ENCODE measurements at regions not wholly inside any gene's neighbourhood (a gene's known extent, or its start where the extent isn't known, plus 50 kb on each side); places are given as distances from the start of the nearest gene placed in this dataset.
"Not testable (repeated sequence)": the region's sequence is repeated elsewhere in the genome, so short reads cannot be mapped to it uniquely, and the experiment has no call there.

DNA sequence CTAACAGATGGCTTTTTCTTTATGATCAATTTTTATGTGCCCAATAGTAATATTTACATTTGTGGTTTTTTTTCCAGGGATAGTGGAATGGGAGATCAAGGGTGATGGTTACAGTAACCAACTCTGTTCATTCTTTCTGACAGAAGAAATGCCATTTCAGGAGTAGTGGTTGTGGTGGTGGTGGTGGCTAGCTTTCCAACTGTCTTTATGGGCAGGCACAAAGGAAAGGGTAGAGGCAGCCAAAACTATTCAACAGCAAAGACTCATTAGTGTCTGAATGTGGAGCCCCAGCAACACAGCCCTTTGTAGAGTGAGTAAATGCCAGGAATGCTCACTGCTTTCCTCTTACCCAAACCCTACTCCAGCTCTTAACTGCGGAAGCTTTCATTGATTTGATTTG is 227.7 kb downstream of the RND3 start:
- DNase-seq: no peak

DNA sequence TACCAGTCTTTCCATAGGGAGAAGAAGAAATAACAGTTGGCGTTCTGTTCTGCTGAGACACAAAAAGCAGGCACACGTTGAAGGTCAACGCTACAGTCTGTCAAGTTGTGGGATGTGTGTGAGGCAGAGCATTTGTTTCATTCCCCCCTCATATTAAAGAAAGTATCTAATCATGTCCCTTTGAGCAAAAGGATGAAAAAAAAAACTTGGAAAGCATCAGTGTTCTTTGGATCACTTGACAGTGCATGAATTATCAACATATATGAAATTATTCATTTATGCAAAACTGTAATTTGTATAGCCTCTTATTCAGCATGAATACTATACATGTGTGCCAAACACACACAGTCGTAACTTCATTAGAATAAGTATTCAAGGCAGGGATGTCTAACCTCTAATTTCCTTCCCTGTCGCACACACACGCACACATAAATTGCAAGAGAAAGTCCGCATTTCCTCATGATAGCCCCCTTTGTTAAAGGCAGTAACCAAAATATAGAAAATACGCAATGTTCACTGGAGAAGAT is 228.6 kb downstream of the RND3 start:
- DNase-seq: no peak

DNA sequence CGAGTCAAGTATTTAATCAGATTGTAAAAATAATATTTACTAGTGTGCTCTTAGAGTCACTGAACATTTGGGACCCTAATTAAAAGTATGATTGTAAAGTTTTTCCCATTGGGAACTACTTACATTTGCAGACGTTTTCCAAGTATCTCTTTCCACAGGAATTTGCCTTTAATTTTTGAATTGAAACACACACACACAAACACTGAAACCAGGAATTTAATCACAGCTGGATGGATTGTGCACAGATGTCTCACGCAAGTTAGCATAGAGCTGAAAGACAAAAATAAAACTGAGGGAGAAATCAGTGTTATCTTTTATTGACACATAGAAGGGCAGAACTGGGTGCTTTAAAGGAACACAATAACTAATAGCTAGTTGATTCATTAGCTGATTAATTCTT is 230.7 kb downstream of the RND3 start:
- no peak for DNase-seq

DNA sequence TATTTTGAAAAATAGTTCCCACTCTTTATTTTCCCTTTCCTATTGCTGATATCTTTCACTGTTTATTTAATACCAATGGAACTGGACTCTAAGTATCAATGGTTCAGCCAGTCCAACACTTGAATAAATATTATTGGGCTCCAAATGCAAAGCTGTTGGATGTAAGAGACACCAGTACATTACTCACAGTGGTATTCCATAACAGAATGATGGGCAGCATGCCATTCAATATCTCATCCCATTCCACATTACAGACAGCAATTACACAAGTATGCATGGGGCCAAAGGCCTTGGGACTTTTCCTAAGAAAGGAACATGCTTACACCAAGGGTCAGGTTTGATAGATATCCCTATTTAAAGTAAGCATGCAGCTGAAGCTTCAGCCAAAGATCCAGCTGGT is 231.9 kb downstream of the RND3 start:
- no peak for DNase-seq

DNA sequence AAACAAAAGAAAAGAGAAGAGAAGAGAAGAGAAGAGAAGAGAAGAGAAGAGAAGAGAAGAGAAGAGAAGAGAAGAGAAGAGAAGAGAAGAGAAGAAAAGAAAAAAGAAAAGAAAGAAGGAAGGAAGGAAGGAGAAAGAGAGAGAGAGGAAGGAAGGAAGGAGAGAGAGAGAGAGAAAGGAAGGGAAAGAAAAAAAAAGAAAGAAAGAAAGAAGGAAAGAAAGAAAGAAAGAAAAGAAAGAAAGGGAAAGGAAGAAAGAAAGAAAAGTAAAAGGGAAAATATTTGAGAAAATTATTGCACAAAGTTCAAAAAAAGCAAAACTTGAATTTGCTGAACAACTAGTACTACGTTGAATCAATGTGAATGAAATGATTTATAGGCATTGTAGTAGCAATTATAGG is 237.7 kb downstream of the RND3 start:
- not testable (repeated sequence) for DNase-seq

DNA sequence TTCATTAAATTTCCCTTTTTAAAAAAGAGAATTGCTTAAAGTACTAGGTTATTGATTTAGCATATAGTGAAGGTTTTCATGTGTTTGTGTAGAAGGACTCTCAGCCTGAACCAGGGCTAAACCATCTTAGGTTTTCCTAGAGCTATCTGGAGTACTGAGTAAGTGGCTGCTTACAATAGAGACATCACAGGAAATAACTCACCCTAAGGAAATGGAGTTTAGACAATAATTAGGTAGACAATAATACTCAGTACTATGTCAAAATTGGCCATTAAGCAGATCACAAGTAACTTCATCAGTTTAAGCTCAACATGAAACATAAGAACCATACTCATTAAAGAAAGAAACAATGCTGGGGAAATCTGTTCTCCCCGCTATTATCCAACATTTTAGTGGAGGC is 240.0 kb downstream of the RND3 start:
- no peak for DNase-seq

DNA sequence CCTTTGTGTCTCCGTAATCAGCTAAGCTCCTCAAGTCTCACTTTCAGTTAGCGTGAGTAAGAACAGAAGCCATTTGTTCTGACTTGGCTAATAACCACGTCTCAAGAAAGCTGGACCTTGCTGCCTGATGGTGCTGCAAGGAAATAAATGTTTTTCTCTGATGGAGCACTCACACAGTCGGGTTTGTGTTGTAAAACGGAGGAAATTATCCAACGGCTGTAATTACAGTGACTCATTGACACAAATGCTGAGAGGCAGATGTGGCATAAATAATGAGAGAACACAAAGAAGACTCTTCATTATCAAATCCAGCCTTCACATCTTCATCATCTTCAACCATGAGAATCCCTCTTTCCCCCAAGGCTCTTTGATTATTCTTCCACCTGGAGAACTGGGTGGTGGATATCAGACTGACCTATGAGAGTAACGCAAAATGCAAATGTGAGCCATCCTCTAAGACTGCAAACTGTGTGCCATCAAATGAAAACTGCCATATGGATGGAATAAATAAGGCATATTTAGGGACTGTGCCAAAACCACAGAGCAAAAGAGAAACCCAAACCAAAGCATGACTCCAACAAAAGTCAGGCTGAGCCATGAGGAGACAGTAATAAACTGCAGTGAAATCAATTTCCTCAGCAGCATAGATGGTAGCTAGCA is 252.6 kb downstream of the RND3 start:
- no peak for DNase-seq

DNA sequence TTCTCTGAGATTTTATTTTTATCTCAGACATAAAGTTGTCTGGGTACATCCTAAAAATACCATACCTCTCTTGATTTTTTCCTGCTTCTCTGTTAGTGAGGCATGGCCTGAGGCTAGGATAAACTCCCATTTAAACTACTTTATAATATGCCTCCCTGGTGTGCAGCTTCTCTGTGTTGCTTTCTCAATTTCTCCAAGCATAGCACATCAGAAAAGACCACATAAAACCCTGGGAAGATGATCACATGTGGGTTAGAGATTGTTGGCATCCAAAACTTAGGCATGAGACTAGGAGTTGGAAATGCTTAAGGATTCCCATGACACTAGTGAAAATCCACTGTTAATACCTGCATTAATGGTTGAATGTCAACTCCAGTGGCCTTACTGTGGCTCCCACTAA is 254.6 kb downstream of the RND3 start:
- no peak for DNase-seq

DNA sequence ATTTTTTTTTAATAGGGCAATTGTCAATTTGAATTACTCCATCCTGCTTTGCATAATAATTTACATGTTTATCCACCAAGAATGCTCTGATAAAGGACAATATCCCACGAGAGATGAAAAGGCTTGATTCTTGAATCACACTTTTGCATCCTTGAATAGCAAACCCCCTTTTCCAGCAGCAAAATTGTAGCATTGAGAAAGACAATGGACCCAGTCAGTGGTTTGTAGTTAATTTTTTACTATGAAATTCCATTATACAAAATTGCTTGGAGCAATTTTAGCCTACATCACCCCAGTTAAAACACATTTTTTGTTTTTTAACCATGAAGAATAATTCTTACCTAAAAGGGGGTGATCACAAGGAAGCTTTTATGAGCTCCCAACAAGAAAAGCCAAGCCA is 255.1 kb downstream of the RND3 start:
- DNase-seq: no peak

DNA sequence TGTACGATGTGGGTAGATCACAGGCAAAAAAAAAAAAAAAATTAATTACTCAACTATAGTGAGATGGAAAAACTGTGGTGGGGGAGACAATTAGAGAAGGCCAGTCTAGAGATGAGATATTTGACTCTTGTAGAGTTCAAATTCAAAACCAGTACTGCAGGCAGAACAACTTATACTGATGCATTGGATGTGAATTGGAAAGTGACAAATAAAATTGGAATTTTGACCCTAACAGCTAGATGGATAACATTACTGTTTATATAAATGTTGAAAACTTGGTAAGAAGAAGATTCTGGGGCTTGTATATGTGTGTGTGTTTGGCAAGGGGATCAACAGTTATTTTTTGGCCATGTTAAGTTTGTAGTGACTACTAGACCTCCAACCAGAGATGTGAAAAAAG is 256.9 kb downstream of the RND3 start:
- no peak for DNase-seq

DNA sequence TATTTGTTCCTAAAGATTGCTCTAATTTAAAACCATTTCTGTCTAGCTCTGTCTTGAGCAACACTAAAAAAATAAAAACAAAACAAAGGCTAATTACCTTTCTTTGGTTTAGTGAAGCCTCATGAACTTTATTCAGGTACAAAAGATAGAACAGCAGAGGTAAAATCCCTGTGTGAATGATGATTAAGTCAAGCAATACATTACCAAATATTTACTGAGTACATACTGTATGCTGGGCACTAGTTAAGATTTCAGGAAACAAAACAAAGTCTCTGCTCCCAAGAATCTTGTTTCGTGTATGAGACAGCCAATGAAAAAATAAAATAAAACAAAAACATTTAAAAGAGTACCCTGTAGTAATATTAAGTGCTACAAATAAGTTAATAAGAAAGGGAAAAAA is 257.5 kb downstream of the RND3 start:
- no peak for DNase-seq

DNA sequence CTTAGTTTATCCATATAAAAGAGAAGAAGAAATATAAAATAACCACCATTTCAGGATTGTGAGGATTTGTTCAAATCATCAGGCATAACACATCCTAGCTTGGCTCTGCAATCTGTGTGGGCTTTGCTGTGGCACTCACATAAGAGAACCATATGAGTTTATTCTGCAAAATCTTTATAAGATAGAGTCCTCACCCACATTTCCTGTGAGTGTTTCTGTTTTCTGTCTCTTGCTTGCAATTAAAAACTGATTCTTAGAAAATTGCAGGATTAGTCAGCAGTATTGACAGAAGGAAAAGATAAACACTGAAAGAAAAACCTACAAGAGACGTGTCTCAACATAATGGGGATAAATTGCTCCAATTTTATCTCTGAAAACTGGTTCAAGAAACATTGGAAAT is 258.5 kb downstream of the RND3 start:
- no peak for DNase-seq

DNA sequence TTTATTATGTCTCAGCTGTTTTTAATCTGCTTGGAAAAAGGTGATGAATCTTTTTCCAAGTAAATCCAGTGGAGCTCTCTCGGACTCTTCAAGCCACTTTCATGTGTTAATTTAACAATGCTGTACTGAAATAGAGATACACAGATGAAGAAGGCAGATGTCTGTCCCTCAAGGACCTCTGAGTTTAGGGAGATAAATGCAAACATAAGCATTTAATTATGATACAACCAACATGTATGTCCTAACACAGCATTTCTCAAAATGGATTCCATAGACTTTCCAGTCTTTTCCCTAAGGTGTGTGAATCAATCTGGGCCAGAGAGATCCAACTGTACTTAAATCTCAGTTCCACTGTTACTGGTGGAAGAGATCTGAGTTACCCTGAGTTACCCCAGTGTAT is 262.4 kb downstream of the RND3 start:
- no peak for DNase-seq

DNA sequence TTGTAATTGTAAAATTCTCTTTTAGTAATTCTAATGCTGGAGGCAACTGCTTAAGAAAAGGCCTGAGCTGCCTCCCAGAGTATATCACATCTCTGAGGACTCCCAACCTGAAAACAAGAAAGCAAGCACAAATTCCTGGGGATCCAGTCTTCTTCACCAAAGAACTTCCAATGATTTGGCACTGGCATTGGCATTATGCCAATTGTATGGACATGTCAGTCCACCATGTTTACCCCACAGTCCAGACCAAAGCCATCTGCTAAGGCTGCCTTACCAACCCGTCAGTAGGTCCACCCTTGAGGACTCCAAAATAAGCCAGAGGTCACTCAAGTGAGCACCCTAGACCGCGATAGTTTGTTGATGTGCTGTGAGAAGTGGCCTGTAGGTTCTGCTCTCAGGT is 263.1 kb downstream of the RND3 start:
- no peak for DNase-seq

DNA sequence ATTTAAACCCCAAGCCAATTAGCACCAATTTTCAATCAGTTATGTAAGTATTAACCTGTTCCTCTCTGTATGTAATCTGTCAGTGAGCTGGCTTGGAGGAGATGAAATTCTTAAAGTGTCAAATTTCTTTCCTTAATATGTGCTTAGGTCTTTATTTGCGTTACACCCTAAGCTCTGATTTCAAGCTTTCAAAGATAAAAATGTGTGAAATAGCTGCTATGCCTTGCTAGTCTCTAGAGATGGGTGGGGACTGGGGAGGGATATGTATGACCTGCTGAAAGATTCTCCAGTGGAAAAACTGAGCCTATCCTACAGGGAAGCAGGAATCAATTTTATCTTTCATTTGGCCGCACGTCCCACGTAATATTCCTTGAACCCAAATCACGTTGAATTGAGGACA is 264.5 kb downstream of the RND3 start:
- DNase-seq: no peak

DNA sequence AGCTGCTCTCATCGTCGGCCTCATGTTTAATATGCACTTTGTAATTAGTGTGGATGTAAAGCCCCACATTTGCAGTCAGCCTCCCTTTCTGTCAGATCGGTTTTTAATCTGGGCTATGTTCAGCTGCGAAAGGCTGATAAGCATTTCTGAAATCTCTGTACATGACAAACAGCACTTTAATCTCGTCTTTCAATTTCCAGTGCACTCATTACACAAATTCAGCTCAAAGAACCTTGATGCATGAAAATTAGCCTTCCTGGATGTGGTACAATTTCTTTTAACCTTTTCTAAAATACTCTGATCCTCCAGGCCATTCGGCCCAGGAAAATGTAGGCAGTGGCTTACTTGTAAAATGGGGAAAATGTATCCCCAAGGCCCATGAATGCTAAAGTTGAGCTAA is 265.1 kb downstream of the RND3 start:
- no peak for DNase-seq

DNA sequence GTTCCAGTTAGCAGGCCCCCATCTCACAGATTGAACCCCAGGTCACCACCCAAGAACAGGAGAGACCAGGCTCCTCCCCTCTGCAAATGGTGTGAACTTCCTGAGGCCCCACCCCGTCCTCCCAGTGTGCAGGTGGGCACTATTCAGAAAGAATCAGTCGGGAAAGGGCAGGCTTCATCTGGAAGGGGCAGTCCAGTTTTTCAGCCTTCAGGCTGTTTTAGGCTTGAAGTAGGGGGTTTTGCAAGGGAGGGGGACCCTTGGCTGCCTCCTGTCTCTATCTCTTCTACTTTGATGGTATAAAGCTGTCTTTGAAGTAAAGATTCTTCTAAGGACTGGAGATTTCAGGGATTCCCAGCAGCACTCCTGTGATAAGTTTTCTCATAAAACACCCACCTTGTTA is 267.6 kb downstream of the RND3 start:
- no peak for DNase-seq

DNA sequence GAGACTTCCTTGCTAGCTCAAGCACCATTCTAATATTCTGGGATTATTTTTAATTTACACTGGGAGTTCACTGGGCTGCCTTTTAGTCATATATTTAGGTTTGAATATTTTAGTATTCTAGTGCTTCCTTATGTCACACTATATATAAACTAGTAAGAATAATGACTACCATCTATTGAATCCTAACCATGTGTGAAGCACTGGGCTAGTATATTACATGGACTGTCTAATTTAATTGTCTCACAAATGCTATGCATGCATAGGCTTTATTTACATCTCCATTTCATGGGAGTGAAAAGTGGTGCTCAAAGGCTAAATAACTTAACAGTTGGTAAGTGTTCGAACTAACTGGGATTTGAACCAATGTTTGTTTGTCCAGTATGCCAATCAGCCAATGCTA is 272.4 kb downstream of the RND3 start:
- no peak for DNase-seq

DNA sequence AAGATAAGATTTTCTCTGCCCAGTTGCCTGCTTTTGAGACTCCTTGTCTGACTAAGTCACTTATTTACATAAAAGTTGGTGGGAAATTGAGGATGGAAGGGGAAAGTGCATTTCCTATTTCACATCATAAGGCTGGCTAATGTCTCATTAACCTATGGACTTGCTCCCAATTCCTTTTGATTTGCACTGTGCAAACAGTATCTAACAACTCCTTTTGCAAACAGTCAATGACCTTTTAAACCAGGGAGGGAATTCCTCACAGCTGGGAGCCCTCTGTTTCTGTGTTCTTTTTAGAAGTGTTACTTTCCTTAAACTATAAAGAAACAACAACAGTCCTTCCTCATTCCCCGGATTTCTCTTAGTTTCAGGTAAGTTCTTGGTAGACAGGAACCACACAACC is 272.8 kb downstream of the RND3 start:
- no peak for DNase-seq

DNA sequence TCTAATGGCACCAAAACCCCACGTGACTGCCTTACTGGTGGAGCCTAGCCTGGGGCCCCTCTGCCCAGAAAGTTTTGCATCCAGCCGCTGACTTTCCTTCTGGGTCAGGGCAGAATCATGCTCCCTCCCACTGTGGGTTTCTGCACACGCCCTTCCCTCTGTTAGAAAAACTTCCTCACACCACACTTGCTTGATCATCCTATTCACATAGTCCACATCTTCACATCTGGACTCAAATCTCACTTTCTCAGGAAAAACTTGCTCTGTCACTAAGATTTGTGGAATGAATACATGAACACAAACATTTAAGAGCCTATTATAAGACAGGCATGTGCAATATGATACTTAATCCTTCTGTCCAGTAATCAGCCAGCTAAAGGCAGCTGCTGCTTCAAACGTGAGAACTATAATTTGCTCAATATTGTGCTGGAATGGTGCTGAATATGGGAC is 274.7 kb downstream of the RND3 start:
- DNase-seq: no peak

DNA sequence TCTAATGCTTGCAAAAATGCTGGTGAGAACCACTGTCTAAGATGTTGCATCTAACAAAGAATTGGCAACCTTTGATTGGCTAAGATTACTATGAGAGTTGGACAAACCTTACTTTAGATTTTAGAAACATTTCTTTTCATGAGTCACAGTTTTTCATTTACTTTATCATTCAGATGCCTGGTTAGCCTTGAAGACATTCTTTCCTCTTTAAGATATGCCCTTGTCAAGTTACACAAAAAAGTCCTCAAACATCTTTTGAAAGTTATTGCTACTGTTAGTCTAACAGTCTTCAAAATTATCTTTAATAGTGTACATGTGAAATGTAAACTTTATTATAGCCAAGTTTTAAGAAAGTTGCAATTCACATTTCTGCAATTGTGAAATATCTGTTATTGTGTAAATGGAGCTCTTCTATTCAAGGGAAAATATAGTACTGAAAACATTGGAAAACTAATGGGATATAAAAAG is 276.3 kb downstream of the RND3 start:
- DNase-seq: no peak

DNA sequence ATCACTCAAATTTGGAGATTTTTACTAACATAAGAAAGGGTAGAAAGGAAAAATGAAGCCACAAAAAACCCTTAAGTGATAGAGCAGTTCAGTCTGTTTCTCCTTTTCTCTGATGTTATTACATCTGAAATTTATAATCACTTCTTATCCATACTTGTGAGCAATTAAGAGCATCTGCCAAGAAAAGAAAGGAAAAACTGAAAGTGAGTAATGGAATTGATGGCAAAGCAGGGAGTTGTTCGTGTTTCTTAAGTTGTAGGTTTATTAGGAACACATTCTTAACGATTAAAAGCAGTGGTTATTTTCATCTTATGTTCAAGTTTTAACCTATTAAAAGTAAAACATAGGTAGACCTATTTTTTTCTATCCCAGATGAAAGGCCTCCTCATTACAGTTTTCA is 277.7 kb downstream of the RND3 start:
- no peak for DNase-seq

DNA sequence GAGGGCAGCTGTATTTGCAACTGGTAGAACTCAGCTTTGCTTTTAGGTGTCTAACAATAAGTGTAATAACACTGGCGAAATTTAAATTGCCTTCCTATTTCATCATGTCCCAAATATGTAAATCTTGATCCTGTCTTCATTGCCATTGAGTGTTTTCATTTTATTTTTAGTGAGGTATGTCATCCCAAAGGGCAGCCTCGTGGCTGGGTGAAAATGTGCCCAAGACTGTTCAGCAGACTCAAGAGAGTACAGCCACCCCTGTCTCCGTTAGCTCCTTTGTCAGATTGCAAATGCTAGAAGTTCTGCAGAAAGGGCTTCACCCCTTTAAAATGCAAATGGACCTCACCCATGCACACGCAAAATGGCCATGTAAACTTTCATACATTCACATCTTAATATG is 278.8 kb downstream of the RND3 start:
- DNase-seq: no peak

DNA sequence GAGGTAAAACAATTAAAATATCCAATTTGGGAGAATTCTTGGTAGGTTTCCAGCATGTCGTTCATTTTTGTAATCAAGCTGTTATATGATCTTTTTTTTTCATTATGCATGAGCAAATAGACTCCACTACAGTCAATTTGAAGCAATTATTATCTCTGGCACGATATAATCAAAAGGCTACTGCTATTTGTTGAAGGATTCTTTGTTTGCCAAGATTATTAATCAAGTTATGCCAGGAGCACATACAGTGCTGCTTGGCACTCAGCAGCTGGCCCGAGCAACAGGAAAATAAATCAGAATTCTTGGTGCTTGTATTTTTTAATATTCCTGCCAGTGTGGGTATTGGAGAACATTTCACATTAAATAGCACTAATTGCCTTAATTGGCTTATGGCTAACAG is 279.5 kb downstream of the RND3 start:
- no peak for DNase-seq

DNA sequence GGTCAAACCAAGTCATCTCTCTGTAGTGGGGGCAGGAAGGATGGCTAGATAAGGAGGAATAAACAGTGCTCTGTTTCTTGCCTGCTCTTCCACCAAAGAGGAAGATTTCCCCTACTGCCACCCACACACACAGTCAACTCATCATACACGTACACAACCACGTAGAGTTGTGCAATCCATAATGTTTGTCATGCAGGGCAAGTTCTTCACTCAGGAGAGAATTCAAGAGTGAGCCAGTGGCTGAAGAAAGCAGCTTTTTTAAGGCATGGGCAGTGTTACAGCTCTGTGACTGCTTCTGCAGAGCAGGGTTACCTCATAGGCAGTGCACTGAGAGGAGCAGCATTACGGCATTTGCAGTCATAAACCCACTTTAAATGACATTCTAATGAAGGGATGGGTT is 283.0 kb downstream of the RND3 start:
- no peak for DNase-seq
